Mesendoderm (in vitro differentiated cells): ENCODE measurements at regions not wholly inside any gene's neighbourhood (a gene's known extent, or its start where the extent isn't known, plus 50 kb on each side); places are given as distances from the start of the nearest gene placed in this dataset.
A peak's percentile ranks its signal among the peaks of the same experiment; 100 is the strongest.

Experiments
- DNase-seq: peaks from one replicate; pipeline ENCODE4 v3.0.0; 2013
- H2AK5ac ChIP-seq: 2 replicates; pipeline ENCODE4 v1.6.1; 2013; ENCODE audit warnings: low read length, inconsistent platforms
- H2BK120ac ChIP-seq: 2 replicates; pipeline ENCODE4 v1.6.1; 2013; ENCODE audit warnings: low read depth, mild to moderate bottlenecking, low read length, moderate library complexity, mixed read lengths
- H2BK15ac ChIP-seq: replicated peaks from 2 replicates; pipeline ENCODE4 v1.6.1; 2013; ENCODE audit warnings: low read depth, mild to moderate bottlenecking, moderate library complexity
- H2BK5ac ChIP-seq: 2 replicates; pipeline ENCODE4 v1.6.1; 2013; ENCODE audit warnings: low read length, inconsistent platforms
- H3K18ac ChIP-seq: 2 replicates; pipeline ENCODE4 v1.6.1; 2013; ENCODE audit warnings: mild to moderate bottlenecking, low read length, mixed read lengths
- H3K23ac ChIP-seq: one replicate; pipeline ENCODE4 v1.6.1; 2013; ENCODE audit warnings: low read length
- H3K27ac ChIP-seq: 2 replicates; pipeline ENCODE4 v1.5.1; 2013; ENCODE audit warnings: low read depth, mild to moderate bottlenecking, inconsistent platforms, low read length, moderate library complexity
- H3K27me3 ChIP-seq: 2 replicates; pipeline ENCODE4 v1.6.1; 2013; ENCODE audit warnings: low read length, control low read depth, mild to moderate bottlenecking, inconsistent platforms; ENCODE audit not compliant: insufficient read depth, poor library complexity
- H3K36me3 ChIP-seq: 2 replicates; pipeline ENCODE4 v1.6.1; 2013; ENCODE audit warnings: low read length, inconsistent platforms; ENCODE audit not compliant: control insufficient read depth, insufficient read depth
- H3K4ac ChIP-seq: one replicate; pipeline ENCODE4 v1.6.1; 2013; ENCODE audit warnings: low read depth, mild to moderate bottlenecking, low read length, moderate library complexity
- H3K4me1 ChIP-seq: 2 replicates; pipeline ENCODE4 v1.6.1; 2013; ENCODE audit warnings: low read depth, low read length, inconsistent platforms; ENCODE audit not compliant: control insufficient read depth
- H3K4me2 ChIP-seq: 2 replicates; pipeline ENCODE4 v1.6.1; 2013; ENCODE audit warnings: low read length
- H3K4me3 ChIP-seq: 2 replicates; pipeline ENCODE4 v1.5.1; 2013; ENCODE audit warnings: mild to moderate bottlenecking, low read length
- H3K56ac ChIP-seq: one replicate; pipeline ENCODE4 v1.6.1; 2013; ENCODE audit warnings: low read length
- H3K79me1 ChIP-seq: 2 replicates; pipeline ENCODE4 v1.6.1; 2013; ENCODE audit warnings: low read length, inconsistent platforms
- H3K79me2 ChIP-seq: 2 replicates; pipeline ENCODE4 v1.6.1; 2013; ENCODE audit warnings: mild to moderate bottlenecking, low read length; ENCODE audit not compliant: control insufficient read depth, insufficient read depth
- H3K9ac ChIP-seq: 2 replicates; pipeline ENCODE4 v1.6.1; 2013; ENCODE audit warnings: low read length, inconsistent platforms
- H4K5ac ChIP-seq: one replicate; pipeline ENCODE4 v1.6.1; 2013; ENCODE audit warnings: low read length
- H4K8ac ChIP-seq: one replicate; pipeline ENCODE4 v1.6.1; 2013; ENCODE audit warnings: low read depth, mild to moderate bottlenecking, control low read depth, low read length, moderate library complexity
- WGBS: extraction: QIAGEN DNeasy Blood & Tissue Kit; methylation state at CpG from one replicate; pipeline ENCODE4 v1.1.7; 2013; ENCODE audit warnings: low lambda C conversion rate, missing lambda C conversion rate; ENCODE audit not compliant: insufficient coverage; ENCODE audit errors: extremely low coverage; 5-methylcytosine and 5-hydroxymethylcytosine counted together

DNA sequence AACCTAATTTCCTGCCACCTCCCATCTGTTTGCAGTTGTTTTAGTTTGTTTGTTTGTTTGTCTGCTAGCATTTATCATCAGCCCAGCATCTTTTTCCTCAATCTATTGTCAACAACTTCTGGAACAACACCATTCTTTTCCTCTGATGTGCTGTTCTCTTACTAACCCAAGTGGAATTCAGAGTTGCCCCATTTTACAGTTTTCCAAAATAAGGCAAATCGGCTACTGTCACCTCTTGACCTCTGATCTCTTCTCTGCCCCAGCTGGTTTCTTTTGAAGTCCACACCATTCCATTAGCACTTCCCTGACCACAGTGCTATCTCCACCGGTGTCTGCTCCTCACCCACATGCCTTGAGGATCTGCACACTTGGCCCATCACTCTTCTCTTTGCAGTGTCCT, 102.4 kb downstream of the EFNB2 start:
- Histone ChIP-seq H3K23ac (no peak overlapping the region), H4K8ac (no peak overlapping the region), H3K79me2 (no peaks in the 10 kb centered on the region), H3K56ac (no peak overlapping the region), H3K27ac (no peak overlapping the region), H3K9ac (no peak overlapping the region), H4K5ac (no peak overlapping the region), H3K4ac (no peak overlapping the region), H3K79me1 (no peaks in the 10 kb centered on the region), H2BK5ac (no peak overlapping the region), H3K4me2 (no peak overlapping the region), H3K36me3 (no peaks in the 10 kb centered on the region), H2BK15ac (no peak overlapping the region), H3K4me3 (no peak overlapping the region), H2BK120ac (no peak overlapping the region), H3K18ac (no peak overlapping the region), H3K4me1 (no peaks in the 10 kb centered on the region), H2AK5ac (no peak overlapping the region), H3K27me3 (no peaks in the 10 kb centered on the region)
- DNase-seq, result no peak
- WGBS, result no CpG with 5 or more reads among the region's 2 CpGs

GRCh38 chr13:106432636-106433035, 102.8 kb downstream of the EFNB2 start:
- no peak overlapping the region for H3K27ac ChIP-seq
- H3K9ac ChIP-seq, result no peak overlapping the region
- no peak overlapping the region for H4K8ac ChIP-seq
- peak; percentile 43 for DNase-seq
- no peak overlapping the region for H2BK120ac ChIP-seq
- no peak overlapping the region for H3K23ac ChIP-seq
- H3K36me3 ChIP-seq, result no peaks in the 10 kb centered on the region
- no peak overlapping the region for H2AK5ac ChIP-seq
- WGBS, result no CpG with 5 or more reads among the region's 3 CpGs
- H3K4ac ChIP-seq, result no peak overlapping the region
- H3K56ac ChIP-seq, result no peak overlapping the region
- H2BK5ac ChIP-seq, result no peak overlapping the region
- no peak overlapping the region for H2BK15ac ChIP-seq
- no peaks in the 10 kb centered on the region for H3K27me3 ChIP-seq
- H3K79me1 ChIP-seq, result no peaks in the 10 kb centered on the region
- no peaks in the 10 kb centered on the region for H3K4me1 ChIP-seq
- H3K18ac ChIP-seq, result no peak overlapping the region
- H3K4me3 ChIP-seq, result no peak overlapping the region
- no peaks in the 10 kb centered on the region for H3K79me2 ChIP-seq
- H3K4me2 ChIP-seq, result no peak overlapping the region
- no peak overlapping the region for H4K5ac ChIP-seq

DNA sequence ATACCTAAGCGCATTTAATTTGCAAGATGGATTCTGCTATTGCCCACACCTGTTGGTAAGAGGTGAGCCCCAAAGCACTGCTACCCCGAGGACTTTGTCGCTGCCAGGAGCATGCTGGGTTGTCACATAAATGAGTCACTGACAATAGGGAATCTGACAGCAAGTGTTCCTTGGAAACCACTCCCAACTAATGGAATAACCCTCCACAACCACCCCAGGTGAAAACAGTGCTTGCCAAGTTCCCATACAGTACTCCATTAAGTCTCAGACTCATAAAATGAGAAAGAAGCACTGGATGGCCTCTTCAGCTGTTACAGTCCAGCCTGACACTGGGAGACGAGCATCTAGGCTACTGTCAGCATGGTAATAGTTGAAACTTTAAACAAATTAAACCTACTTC, 108.6 kb downstream of the EFNB2 start:
- WGBS, result no CpG with 5 or more reads among the region's 4 CpGs
- no peak overlapping the region for H3K23ac ChIP-seq
- H3K4me3 ChIP-seq, result no peak overlapping the region
- no peaks in the 10 kb centered on the region for H3K27me3 ChIP-seq
- no peak overlapping the region for H3K56ac ChIP-seq
- no peaks in the 10 kb centered on the region for H3K79me1 ChIP-seq
- H2AK5ac ChIP-seq, result no peak overlapping the region
- H3K4me2 ChIP-seq, result no peak overlapping the region
- H3K18ac ChIP-seq, result no peak overlapping the region
- no peak overlapping the region for H2BK120ac ChIP-seq
- H3K4ac ChIP-seq, result no peak overlapping the region
- no peak overlapping the region for H4K5ac ChIP-seq
- DNase-seq, result no peak
- no peak overlapping the region for H3K9ac ChIP-seq
- H3K4me1 ChIP-seq, result peaks cover 6% of the 10 kb centered on the region
- H4K8ac ChIP-seq, result no peak overlapping the region
- no peak overlapping the region for H2BK15ac ChIP-seq
- no peaks in the 10 kb centered on the region for H3K79me2 ChIP-seq
- H3K36me3 ChIP-seq, result no peaks in the 10 kb centered on the region
- H3K27ac ChIP-seq, result no peak overlapping the region
- no peak overlapping the region for H2BK5ac ChIP-seq

DNA sequence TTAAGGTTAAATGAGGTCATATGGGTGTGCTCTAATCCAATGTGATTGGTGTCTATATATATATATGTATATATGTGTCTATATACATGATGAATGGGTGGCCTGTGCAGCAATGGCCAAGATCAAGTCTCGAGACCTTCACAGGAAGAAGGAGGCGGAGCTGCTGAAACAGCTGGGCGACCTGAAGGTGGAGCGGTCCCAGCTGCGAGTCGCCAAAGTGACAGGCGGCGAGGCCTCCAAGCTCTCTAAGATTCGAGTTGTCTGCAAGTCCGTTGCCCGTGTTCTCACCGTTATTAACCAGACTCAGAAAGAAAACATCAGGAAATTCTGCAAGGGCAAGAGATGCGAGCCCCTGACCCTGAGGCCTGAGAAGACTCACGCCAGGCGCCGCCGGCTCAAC, 109.8 kb downstream of the EFNB2 start:
- Histone ChIP-seq H3K56ac (no peak overlapping the region), H2BK5ac (no peak overlapping the region), H3K23ac (no peak overlapping the region), H4K5ac (no peak overlapping the region), H3K9ac (no peak overlapping the region), H3K4me2 (no peak overlapping the region), H2BK15ac (no peak overlapping the region), H2AK5ac (no peak overlapping the region), H3K4ac (no peak overlapping the region), H3K4me3 (no peak overlapping the region), H3K27me3 (no peaks in the 10 kb centered on the region), H2BK120ac (no peak overlapping the region), H3K27ac (no peak overlapping the region), H4K8ac (no peak overlapping the region), H3K36me3 (no peaks in the 10 kb centered on the region), H3K79me2 (no peaks in the 10 kb centered on the region), H3K18ac (no peak overlapping the region), H3K4me1 (peaks cover 6% of the 10 kb centered on the region), H3K79me1 (no peaks in the 10 kb centered on the region)
- no peak for DNase-seq
- no CpG with 5 or more reads among the region's 17 CpGs for WGBS

DNA sequence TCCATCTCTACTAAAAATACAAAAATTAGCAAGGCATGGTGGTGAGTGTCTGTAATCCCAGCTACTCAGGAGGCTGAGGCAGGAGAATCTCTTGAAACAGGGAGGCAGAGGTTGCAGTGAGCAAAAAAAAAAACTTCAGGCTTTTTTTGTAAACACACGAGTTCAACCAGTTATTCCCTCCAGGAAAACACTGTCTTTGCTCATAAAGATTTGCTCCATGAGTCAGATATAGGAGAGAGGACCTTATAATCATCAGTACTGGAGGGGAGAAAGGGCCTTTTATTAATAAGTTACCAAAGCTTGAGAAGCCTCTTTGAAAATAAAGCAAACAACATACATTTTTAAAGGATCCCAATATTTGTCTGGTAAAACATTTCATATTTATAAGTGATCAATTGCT, 110.7 kb downstream of the EFNB2 start:
- no peak overlapping the region for H2BK5ac ChIP-seq
- no peaks in the 10 kb centered on the region for H3K79me2 ChIP-seq
- H3K23ac ChIP-seq, result no peak overlapping the region
- no peak overlapping the region for H4K8ac ChIP-seq
- no peak overlapping the region for H3K56ac ChIP-seq
- no peak overlapping the region for H3K4ac ChIP-seq
- H2AK5ac ChIP-seq, result no peak overlapping the region
- no peaks in the 10 kb centered on the region for H3K36me3 ChIP-seq
- H2BK15ac ChIP-seq, result no peak overlapping the region
- H2BK120ac ChIP-seq, result no peak overlapping the region
- no peaks in the 10 kb centered on the region for H3K27me3 ChIP-seq
- WGBS, result no CpG with 5 or more reads among the region's 1 CpG
- no peak overlapping the region for H4K5ac ChIP-seq
- H3K79me1 ChIP-seq, result no peaks in the 10 kb centered on the region
- no peak overlapping the region for H3K9ac ChIP-seq
- H3K4me3 ChIP-seq, result no peak overlapping the region
- H3K4me2 ChIP-seq, result no peak overlapping the region
- no peak overlapping the region for H3K18ac ChIP-seq
- peaks cover 6% of the 10 kb centered on the region for H3K4me1 ChIP-seq
- H3K27ac ChIP-seq, result no peak overlapping the region
- DNase-seq, result no peak

DNA sequence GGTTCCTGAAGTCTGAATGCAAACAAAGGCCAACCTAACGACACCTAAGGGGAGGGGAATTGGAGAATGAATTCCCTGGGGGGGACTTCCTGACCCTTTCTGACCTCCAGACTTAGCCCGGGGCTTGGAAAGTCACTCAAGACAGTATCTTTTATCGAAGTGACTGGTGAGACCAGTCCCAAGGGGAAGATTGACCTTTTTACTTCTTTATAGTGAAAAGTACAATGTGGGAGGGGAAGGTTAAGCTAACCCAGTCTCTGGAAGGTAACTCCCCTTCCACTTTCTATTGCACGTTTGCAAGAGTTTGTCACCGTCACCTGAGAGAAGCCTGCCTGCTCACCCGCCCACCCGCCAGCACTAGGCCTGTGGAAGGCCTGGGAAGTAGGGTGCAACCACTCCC, 111.9 kb downstream of the EFNB2 start:
- DNase-seq, result peak; percentile 67
- Histone ChIP-seq H3K79me1 (no peaks in the 10 kb centered on the region), H3K4me2 (no peak overlapping the region), H3K4me1 (peaks cover 6% of the 10 kb centered on the region), H3K23ac (no peak overlapping the region), H2BK5ac (no peak overlapping the region), H3K27ac (no peak overlapping the region), H3K4ac (no peak overlapping the region), H2AK5ac (no peak overlapping the region), H2BK120ac (no peak overlapping the region), H3K56ac (no peak overlapping the region), H3K27me3 (no peaks in the 10 kb centered on the region), H3K9ac (no peak overlapping the region), H4K5ac (no peak overlapping the region), H4K8ac (no peak overlapping the region), H3K18ac (no peak overlapping the region), H3K79me2 (no peaks in the 10 kb centered on the region), H3K36me3 (no peaks in the 10 kb centered on the region), H2BK15ac (no peak overlapping the region), H3K4me3 (no peak overlapping the region)
- no CpG with 5 or more reads among the region's 7 CpGs for WGBS
